Fibroblast of pulmonary artery (primary cell): ENCODE measurements at regions not wholly inside any gene's neighbourhood (a gene's known extent, or its start where the extent isn't known, plus 50 kb on each side); places are given as distances from the start of the nearest gene placed in this dataset.
"Not testable (repeated sequence)": the region's sequence is repeated elsewhere in the genome, so short reads cannot be mapped to it uniquely, and the experiment has no call there.

Experiments used
- DNase-seq: peaks from one replicate; pipeline ENCODE4 v3.0.0-alpha.2; 2010; ENCODE audit warnings: low read depth
- H3K4me3 ChIP-seq: replicated peaks from 2 replicates; pipeline ENCODE4 v1.5.1; 2011; ENCODE audit warnings: low read depth, mild to moderate bottlenecking, control low read depth, low read length, moderate library complexity
- CTCF ChIP-seq: IDR thresholded peaks from 2 replicates; pipeline ENCODE4 v1.5.1; 2011; ENCODE audit warnings: mild to moderate bottlenecking, control low read depth, low read length, inconsistent platforms; ENCODE audit errors: missing control alignments

DNA sequence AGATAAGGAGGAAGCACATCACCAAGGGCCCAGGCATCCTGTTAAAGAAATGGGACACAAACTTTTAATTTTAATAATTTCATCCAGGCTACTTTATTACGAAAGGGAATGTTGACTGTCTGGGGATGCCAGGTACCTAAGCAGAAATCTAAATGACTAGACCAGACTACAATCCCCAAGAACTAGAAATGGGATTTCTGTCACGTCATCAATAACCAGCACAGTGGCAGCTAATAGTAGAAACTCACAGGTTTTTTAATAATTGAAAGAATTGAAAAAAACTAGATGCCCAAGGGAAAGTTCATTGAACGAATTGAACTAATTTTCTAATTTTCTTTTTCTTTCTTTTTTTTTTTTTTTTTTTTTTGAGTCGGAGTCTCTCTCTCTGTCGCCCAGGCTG, 789.3 kb downstream of the IGSF11 start:
- no peak for DNase-seq
- no peak overlapping the region for H3K4me3 ChIP-seq
- TF ChIP-seq CTCF: no peak

DNA sequence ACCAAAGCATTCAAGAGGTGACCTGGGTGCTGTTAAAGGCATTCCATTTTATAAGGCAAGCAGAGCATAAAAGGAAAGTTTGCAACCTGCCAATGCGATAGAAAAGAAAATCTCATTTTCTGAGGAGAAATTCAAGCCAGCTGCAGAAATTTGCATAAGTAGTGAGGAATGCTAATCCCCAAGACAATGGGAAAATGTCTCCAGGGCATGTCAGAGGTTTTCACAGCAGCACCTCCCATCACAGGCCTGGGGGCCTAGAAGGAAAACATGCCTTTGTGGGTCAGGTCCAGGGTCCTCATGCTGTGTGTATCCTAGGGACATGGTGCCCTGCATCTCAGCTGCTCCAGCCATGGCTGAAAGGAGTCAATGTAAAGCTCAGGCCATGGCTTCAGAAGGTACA, 775.8 kb downstream of the IGSF11 start:
- not testable (repeated sequence) for H3K4me3 ChIP-seq, DNase-seq

GRCh38 chr3:118262800-118263402, 771.7 kb downstream of the IGSF11 start:
- TF ChIP-seq CTCF: no peak
- H3K4me3 ChIP-seq: no peak overlapping the region
- no peak for DNase-seq

DNA sequence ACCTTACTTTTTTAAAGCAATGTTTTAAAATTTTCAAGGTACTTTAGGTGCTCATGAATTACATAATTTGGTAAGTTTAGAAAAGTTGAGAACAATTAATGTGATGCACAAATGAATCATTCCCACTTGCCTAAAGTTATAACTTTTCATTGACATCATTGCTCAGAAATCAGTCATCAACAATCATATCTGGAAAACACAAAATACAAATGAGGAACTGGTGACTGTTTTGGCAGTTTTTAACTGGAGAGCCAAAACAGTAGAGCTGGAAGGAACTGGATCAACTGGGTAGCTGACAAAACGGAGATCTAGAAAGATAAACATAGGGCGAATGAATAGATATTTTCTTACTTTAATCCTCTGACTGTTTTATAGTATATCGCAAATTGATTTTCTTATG, 767.1 kb downstream of the IGSF11 start:
- TF ChIP-seq CTCF: no peak
- DNase-seq: no peak
- H3K4me3 ChIP-seq: no peak overlapping the region

DNA sequence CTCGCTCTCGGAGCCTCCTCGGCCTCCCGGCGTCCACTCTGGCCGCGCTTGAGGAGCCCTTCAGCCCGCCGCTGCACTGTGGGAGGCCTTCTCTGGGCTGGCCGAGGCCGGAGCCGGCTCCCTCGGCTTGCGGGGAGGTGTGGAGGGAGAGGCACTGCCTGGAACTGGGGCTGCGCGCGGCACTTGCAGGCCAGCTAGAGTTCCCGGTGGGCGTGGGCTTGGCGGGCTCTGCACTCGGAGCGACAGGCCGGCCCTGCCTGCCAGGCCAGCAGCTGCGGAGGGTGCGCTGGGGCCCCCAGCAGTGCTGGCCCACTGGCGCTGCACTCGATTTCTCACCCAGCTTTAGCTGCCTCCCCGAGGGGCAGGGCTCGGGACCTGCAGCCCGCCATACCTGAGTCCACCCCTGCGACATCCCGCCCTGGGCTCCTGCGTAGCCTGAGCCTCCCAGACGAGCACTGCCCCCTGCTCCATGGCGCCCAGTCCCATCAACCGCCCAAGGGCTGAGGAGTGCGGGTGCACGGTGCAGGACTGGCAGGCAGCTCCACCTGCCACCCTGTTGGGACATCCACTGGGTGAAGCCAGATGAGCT, 765.0 kb downstream of the IGSF11 start:
- DNase-seq: no peak
- H3K4me3 ChIP-seq: no peak overlapping the region
- no peak for TF ChIP-seq CTCF

DNA sequence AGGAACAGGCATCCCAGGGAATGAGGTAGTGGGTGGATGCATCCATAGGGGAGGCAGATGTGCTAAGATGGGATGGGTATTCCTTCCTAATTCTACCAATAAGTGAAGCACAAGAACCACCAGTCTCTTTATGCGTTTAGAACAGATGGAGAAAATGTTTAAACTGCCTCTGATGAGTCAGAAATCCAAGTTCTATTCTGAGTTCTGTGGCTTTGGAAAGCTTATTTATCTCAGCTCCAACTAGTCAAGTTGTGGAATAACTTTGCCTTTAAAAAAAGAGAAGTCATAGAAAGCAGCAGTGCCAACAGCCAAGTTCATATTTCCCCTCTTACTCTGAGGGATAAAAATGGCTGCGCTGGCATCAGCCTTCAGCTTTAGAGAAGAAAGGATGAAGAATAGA, 761.7 kb downstream of the IGSF11 start:
- no peak for TF ChIP-seq CTCF
- no peak overlapping the region for H3K4me3 ChIP-seq
- DNase-seq: no peak

GRCh38 chr3:118277814-118278213, 756.8 kb downstream of the IGSF11 start:
- H3K4me3 ChIP-seq: no peak overlapping the region
- TF ChIP-seq CTCF: no peak
- DNase-seq: no peak
